Adrenal gland (tissue), 9 donors: ENCODE measurements at regions not wholly inside any gene's neighbourhood (a gene's known extent, or its start where the extent isn't known, plus 50 kb on each side); places are given as distances from the start of the nearest gene placed in this dataset.
"Not testable (repeated sequence)": the region's sequence is repeated elsewhere in the genome, so short reads cannot be mapped to it uniquely, and the experiment has no call there.

Experiments
- DNase-seq, 7 donors: peaks; one replicate each; pipeline ENCODE4 v3.0.0-alpha.2; 2019 to 2020
- H3K27ac ChIP-seq, 5 donors: fragments of 200-600 bp; sonication (generic) in 4 of 5; 1 replicate in 3 of 5; 2 replicates in 2 of 5; pipeline versions ENCODE4 v1.5.1 to v1.8.0; 2016 to 2020; ENCODE audit warnings: mild to moderate bottlenecking in 1 of 5
- H3K27me3 ChIP-seq: fragments of 200-600 bp; 2 replicates; pipeline ENCODE4 v1.8.0; 2021
- H3K36me3 ChIP-seq, 2 donors: fragments of 200-600 bp; replicated peaks in 1 of 2; 1 replicate in 1 of 2; 2 replicates in 1 of 2; pipeline versions ENCODE4 v1.5.1 to v1.8.0; 2018 to 2022
- H3K4me1 ChIP-seq, 2 donors: fragments of 200-600 bp; replicated peaks in 1 of 2; 1 replicate in 1 of 2; 2 replicates in 1 of 2; pipeline versions ENCODE4 v1.5.1 to v1.8.0; 2018 to 2021
- H3K4me3 ChIP-seq, 4 donors: fragments of 200-600 bp; sonication (generic) in 3 of 4; one replicate each; pipeline ENCODE4 v1.5.1; 2016 to 2018
- H3K9me3 ChIP-seq, 3 donors: fragments of 200-600 bp; sonication (generic) in 1 of 3; replicated peaks in 1 of 3; 1 replicate in 2 of 3; 2 replicates in 1 of 3; pipeline versions ENCODE4 v1.5.1 to v1.8.0; 2016 to 2021
- POLR2A ChIP-seq, 2 donors: fragments of 450-650 bp; IDR thresholded peaks; one replicate each; pipeline ENCODE4 v1.6.1; 2017; ENCODE audit warnings: antibody characterized with exemption in 2 of 2, mild to moderate bottlenecking in 2 of 2, moderate library complexity in 1 of 2
- WGBS, 4 donors: extraction: QIAGEN DNeasy Blood & Tissue Kit in 2 of 4; methylation state at CpG; one replicate each; pipeline versions ENCODE4 v1.1.5 to v1.1.7; 2013 to 2017; 5-methylcytosine and 5-hydroxymethylcytosine counted together
- intact Hi-C, 2 donors: fragments of 100-400 bp; cut with DNase I; formaldehyde crosslinking; loops; one replicate each; pipeline versions ENCODE4 v1.14.1 to v1.15.0; 2022 to 2023
- TF ChIP-seq, protein P1 (sequence below), 6 experiments: fragments of 450-650 bp in 4 of 6; fragments of 200-600 bp in 2 of 6; sonication (generic) in 1 of 6; IDR thresholded peaks; 1 replicate in 5 of 6; 2 replicates in 1 of 6; pipeline versions ENCODE4 v1.5.1 to v1.8.0; 2016 to 2021; ENCODE audit warnings: antibody characterized with exemption in 6 of 6, mild to moderate bottlenecking in 2 of 6, moderate library complexity in 1 of 6
- donor health status: healthy with polysubstance abuse.
- donor health status: Bipolar disorder and iron deficiency.
- donor health status: DM: yes; HTN: yes; CAD: no.
- donor health status: DM: no; HTN: no; CAD: no.
- donor health status: DM: no; HTN: no; CAD: no.

DNA sequence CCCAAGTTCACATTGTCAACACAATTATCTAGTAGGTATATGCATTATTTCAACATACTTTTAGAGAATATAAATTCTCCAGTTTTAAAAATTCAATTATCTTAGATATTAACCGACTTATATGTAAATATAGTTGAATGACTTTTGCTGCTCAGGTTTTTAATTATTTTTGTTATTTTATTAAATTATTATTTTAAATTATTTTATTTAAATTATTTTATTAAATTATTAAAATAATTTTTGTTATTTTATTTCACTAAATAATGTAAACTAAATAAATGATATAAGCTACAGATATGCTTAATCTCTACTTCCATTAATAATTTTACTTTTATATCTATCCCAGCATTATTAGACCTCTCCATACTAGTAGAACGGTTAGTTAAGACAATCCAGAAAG is 544.3 kb upstream of the ARRDC3 start:
- TF ChIP-seq, protein P1, sequence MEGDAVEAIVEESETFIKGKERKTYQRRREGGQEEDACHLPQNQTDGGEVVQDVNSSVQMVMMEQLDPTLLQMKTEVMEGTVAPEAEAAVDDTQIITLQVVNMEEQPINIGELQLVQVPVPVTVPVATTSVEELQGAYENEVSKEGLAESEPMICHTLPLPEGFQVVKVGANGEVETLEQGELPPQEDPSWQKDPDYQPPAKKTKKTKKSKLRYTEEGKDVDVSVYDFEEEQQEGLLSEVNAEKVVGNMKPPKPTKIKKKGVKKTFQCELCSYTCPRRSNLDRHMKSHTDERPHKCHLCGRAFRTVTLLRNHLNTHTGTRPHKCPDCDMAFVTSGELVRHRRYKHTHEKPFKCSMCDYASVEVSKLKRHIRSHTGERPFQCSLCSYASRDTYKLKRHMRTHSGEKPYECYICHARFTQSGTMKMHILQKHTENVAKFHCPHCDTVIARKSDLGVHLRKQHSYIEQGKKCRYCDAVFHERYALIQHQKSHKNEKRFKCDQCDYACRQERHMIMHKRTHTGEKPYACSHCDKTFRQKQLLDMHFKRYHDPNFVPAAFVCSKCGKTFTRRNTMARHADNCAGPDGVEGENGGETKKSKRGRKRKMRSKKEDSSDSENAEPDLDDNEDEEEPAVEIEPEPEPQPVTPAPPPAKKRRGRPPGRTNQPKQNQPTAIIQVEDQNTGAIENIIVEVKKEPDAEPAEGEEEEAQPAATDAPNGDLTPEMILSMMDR (IDR thresholded peaks at IDR 0.05) = no peak
- no peak for TF ChIP-seq POLR2A (IDR thresholded peaks at IDR 0.05)
- no peak overlapping the region for H3K4me3 ChIP-seq
- no peaks in the 10 kb centered on the region for H3K36me3 ChIP-seq
- WGBS, 4 donors = 79 to 91% (median 87%) methylated on average over 2 of the region's 2 CpGs
- intact Hi-C loops = no loop called here
- peaks cover 0 to 5% (median 0%) of the 10 kb centered on the region in 3 donors for H3K9me3 ChIP-seq
- H3K27me3 ChIP-seq = no peaks in the 10 kb centered on the region
- DNase-seq = no peak
- H3K4me1 ChIP-seq = no peaks in the 10 kb centered on the region
- no peak overlapping the region for H3K27ac ChIP-seq

DNA sequence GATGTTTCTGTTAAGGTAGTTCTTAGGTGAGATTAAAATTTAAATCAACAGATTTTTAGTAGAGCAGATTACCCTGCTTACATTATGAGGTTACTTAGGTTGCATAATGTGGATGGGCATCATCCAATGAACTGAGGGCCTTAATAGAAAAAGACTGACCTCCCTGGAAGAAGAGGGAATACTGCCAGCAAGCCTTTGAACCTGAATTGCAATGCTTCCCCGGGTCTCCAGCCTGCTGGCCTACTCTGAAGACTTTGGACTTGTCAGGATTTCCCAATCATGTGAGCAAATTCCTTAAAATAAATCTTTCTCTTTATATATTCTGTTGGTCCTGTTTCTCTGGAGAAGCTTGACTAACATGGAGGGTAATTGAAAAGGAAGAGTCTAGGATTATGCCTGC is 542.1 kb upstream of the ARRDC3 start:
- TF ChIP-seq, protein P1 (IDR thresholded peaks at IDR 0.05) = no peak
- no peak for TF ChIP-seq POLR2A (IDR thresholded peaks at IDR 0.05)
- intact Hi-C loops = no loop called here
- H3K4me3 ChIP-seq = no peak overlapping the region
- H3K27me3 ChIP-seq = no peaks in the 10 kb centered on the region
- H3K9me3 ChIP-seq = peaks cover 0 to 5% (median 0%) of the 10 kb centered on the region in 3 donors
- no peak for DNase-seq
- no peaks in the 10 kb centered on the region for H3K36me3 ChIP-seq
- 74 to 82% (median 75%) methylated on average over 1 of the region's 1 CpG for WGBS, 4 donors
- H3K27ac ChIP-seq = no peak overlapping the region
- no peaks in the 10 kb centered on the region for H3K4me1 ChIP-seq

DNA sequence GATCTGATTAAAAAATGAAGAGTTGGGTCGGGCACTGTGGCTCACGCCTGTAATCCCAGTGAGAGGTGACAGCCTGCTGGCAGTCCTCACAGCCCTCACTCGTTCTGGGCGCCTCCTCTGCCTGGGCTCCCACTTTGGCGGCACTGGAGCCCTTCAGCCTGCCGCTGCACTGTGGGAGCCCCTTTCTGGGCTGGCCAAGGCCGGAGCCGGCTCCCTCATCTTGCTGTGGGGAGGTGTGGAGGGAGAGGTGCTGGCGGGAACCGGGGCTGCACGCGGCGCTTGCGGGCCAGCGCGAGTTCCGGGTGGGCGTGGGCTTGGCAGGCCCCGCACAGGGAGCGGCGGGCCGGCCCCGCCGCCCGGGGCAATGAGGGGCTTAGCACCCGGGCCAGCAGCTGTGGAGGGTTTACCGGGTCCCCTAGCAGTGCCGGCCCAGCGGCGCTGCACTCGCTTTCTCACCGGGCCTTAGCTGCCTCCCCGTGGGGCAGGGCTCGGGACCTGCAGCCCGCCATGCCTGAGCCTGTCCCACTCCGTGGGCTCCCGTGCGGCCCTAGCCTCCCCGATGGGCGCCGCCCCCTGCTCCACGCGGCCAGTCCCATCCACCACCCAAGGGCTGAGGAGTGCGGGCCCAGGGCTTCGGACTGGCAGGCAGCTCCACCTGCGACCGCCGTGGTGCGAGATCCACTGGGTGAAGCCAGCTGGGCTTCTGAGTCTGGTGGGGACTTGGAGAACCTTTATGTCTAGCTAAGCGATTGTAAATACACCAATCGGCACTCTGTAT is 534.1 kb upstream of the ARRDC3 start:
- H3K9me3 ChIP-seq, H3K4me3 ChIP-seq, H3K36me3 ChIP-seq, H3K27ac ChIP-seq, DNase-seq, H3K27me3 ChIP-seq, H3K4me1 ChIP-seq, intact Hi-C loops: not testable (repeated sequence)
- 88 to 93% (median 92%) methylated on average over 18 to 51 of the region's 51 CpGs for WGBS, 4 donors

DNA sequence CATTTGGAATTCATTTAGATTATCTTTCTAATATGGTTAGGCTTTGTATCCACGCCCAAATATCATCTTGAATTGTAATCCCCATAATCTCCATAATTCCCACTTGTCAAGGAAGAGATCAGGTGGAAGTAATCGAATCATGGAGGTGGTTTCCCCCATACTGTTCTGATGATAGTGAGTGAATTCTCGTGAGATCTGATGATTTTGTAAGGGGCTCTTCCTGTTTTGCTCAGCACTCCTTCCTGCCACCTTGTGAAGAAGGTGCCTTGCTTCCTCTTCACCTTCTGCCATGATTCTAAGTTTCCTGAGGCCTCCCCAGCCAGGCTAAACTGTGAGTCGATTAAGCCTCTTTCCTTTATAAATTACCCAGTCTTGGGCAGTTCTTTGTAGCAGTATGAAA is 527.5 kb upstream of the ARRDC3 start:
- H3K4me3 ChIP-seq = no peak overlapping the region
- no peaks in the 10 kb centered on the region for H3K27me3 ChIP-seq
- no peaks in the 10 kb centered on the region for H3K36me3 ChIP-seq
- peaks cover 0 to 3% (median 0%) of the 10 kb centered on the region in 3 donors for H3K9me3 ChIP-seq
- TF ChIP-seq, protein P1 (IDR thresholded peaks at IDR 0.05) = no peak
- no peak for TF ChIP-seq POLR2A (IDR thresholded peaks at IDR 0.05)
- no peak for DNase-seq
- intact Hi-C loops = no loop called here
- H3K4me1 ChIP-seq = no peaks in the 10 kb centered on the region
- no peak overlapping the region for H3K27ac ChIP-seq
- 66 to 72% (median 68%) methylated on average over 4 of the region's 4 CpGs for WGBS, 4 donors

DNA sequence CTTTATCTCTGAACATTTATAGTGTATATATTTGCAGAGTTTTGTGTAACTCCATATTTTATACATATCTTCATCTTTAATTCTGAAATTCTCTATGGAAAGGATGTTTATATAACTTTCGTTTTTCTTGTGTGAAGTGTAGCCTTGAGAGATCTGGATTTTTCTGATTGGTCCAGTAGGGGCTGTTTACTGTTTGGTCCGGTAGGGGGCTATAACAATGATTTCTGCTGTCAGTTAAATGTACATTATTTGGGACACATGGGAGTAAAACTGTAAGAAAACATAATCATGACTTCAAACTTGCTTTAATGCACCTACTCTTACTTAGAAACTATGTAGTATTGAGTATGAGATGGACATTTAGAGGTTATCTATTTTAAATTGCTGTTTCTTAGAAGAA is 527.1 kb upstream of the ARRDC3 start:
- Histone ChIP-seq H3K4me1 (no peaks in the 10 kb centered on the region), H3K27ac (no peak overlapping the region), H3K27me3 (no peaks in the 10 kb centered on the region), H3K9me3 (peaks cover 0 to 3% (median 0%) of the 10 kb centered on the region in 3 donors), H3K4me3 (no peak overlapping the region), H3K36me3 (no peaks in the 10 kb centered on the region)
- intact Hi-C loops = no loop called here
- no peak for DNase-seq
- WGBS, 4 donors = 47 to 60% (median 58%) methylated on average over 2 of the region's 2 CpGs
- TF ChIP-seq, protein P1 (IDR thresholded peaks at IDR 0.05) = no peak
- TF ChIP-seq POLR2A (IDR thresholded peaks at IDR 0.05) = no peak
